Stimulated activated CD4-positive, alpha-beta T cell treated with anti-CD3 and anti-CD28 coated beads, Interleukin-1b, Interleukin-23, amount 100 ng/mL, for 24 hours (primary cell): ENCODE measurements at regions not wholly inside any gene's neighbourhood (a gene's known extent, or its start where the extent isn't known, plus 50 kb on each side); places are given as distances from the start of the nearest gene placed in this dataset.
"Not testable (repeated sequence)": the region's sequence is repeated elsewhere in the genome, so short reads cannot be mapped to it uniquely, and the experiment has no call there.

ENCODE experiments used
- DNase-seq, 4 experiments: peaks; one replicate each; pipeline ENCODE4 v3.0.0-alpha.2; 2020; ENCODE audit warnings: low read depth in 4 of 4, low spot score in 1 of 4

GRCh38 chr2:76044701-76045100, 334.0 kb upstream of the GCFC2 start:
- no peak for DNase-seq

DNA sequence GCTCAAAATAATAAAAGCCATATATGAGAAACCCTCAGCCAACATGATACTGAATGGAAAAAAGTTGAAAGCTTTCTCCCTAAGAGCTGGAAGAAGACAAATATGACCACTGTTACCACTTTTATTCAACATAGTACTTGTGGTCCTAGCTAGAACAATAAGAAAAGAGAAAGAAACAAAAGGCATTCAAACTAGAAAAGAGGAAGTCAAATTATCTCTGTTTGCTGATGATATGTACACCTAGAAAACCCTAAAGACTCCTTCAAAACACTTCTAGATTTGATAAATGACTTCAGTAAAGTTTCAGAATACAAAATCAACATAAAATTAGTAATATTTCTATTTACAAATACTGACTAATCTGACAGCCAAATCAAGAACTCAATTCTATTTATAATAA, 328.8 kb upstream of the GCFC2 start:
- no peak for DNase-seq

DNA sequence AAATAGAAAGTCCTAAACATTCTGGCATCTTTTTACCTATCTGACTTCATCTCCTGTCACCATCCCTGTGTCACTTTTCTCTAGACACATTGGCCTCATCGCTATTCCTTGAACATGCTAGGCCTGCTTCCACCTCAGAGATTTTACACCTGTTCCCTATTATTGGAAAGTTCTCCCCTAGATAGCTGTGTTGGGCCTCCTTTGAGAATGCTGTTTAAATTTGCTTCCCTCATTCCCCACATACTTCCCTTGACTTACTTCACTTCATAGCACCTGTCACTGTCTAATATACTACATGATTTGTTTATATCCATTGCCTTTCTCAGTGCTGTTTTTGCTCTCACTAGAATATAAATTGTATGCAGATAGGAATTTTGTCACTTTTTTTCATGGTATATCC, 317.0 kb upstream of the GCFC2 start:
- no peak for DNase-seq

DNA sequence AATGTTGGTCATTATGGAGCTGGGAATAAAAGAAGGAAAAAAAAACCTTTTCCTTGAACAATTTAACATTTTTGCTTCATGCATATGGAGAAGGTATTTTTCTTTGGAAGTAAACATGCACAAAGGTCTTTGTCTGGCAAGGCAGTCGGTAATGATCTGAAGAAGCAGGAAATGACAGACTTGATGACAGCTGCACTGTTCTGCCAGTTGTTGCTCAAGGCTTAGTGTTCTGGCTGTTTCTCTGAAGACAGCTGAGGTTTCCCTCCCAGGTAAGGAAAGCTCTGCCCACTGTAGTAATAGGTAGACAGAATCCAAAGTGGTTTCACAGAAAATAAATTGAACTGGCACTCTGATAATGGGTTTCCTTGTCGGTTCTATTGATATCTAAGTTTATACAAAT, 308.4 kb upstream of the GCFC2 start:
- no peak for DNase-seq

- no peak for DNase-seq
Observed at GRCh38 chr2:76009484-76009883, 298.8 kb upstream of the GCFC2 start.

GRCh38 chr2:76008001-76008702, 297.4 kb upstream of the GCFC2 start:
- no peak for DNase-seq

- no peak for DNase-seq
Observed at GRCh38 chr2:76000425-76000824, 289.7 kb upstream of the GCFC2 start.

DNA sequence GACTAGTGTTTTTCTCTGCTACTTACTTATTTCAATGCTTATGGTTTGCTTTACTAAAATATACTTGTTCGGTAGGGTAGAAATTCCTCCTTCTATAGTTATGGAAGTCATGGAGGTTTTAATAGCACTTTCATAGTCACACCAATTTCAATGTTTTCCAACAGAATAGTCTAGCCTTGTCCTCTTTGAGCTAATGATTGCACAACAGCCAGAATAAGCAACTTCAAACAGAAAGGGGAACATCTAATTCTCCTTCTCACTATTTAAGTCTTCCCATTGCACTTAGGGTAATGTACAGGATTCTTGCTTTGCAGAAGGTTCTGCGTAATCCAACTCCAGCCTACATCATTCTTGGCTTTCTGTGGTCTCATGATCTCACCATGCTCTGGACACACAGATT, 287.7 kb upstream of the GCFC2 start:
- no peak for DNase-seq

GRCh38 chr2:75994759-75995158, 284.0 kb upstream of the GCFC2 start:
- no peak for DNase-seq

DNA sequence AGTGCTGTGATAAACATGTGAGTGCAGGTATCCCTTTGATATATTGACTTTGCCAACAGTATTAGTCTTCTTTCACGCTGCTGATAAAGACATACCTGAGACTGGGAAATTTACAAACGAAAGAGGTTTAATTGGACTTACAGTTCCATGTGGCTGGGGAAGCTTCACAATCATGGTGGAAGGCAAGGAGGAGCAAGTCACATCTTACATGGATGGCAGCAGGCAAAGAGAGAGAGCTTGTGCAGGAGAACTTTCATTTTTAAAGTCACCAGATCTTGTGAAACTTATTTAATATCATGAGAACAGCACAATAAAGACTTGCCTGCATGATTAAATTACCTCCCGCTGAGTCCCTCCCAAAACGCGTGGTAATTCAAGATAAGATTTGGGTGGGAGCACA, 277.9 kb upstream of the GCFC2 start:
- DNase-seq: not testable (repeated sequence)

DNA sequence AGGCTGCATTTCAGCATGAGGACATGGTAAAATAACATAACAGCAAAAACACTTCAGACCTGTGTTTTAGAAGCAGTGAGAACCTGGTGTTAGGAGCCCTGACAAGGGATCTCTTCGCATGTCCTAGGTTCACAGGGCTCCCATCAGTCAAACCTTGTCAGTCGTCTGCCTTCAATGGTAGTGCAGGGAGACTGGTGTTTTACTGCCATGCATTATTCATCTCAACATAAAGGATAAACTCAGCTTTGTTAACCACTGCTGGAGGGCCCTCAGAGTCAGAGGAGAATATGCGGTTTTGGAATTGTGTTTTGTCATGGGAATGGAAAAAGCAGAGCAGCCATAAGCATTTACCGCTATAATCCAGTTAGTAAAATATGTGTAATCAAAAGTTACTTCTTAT, 275.9 kb upstream of the GCFC2 start:
- no peak for DNase-seq

DNA sequence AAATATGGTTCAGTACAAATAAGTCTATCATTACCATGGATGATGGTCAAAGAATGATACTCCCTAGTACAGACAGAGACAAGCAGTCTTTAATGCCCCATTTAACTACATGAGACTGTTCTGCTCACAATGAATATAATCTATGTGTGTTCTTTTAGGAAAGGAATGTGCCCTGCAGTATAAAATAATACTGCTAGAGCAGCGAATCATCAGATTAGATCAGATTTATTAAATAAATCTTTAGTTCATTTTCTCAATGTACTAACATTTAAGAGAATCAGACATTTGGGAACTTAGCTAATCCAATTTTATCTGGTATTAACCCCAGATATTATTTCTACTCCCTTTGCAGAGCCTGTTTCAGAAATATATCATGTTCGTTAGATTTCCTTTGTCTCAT, 272.0 kb upstream of the GCFC2 start:
- no peak for DNase-seq

- no peak for DNase-seq
Observed at GRCh38 chr2:75964646-75965045, 253.9 kb upstream of the GCFC2 start.

DNA sequence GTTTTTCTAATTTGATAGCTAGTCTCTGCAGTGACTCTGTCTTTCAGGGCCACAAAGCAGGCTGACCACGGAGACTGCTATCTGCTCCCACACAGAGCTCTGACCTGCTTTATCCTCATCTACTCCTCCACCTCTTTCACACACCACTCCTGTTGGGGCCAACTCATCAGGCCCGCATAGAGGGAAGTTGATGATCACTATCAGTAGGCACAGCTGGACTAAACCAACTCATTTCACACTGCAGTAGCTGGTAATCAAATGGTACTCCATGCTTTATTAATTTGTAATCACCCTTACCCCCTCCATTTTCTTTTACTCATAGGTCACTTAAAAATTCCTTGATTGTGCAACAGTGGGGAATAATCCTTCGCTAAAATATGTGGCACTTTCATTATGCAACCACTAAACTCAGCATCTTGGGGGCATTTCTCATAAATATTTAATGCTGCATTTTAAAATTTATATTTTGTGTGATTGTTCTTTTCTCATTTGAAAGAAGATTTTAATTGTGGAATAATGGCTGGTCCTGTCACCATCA, 249.8 kb upstream of the GCFC2 start:
- DNase-seq: no peak

DNA sequence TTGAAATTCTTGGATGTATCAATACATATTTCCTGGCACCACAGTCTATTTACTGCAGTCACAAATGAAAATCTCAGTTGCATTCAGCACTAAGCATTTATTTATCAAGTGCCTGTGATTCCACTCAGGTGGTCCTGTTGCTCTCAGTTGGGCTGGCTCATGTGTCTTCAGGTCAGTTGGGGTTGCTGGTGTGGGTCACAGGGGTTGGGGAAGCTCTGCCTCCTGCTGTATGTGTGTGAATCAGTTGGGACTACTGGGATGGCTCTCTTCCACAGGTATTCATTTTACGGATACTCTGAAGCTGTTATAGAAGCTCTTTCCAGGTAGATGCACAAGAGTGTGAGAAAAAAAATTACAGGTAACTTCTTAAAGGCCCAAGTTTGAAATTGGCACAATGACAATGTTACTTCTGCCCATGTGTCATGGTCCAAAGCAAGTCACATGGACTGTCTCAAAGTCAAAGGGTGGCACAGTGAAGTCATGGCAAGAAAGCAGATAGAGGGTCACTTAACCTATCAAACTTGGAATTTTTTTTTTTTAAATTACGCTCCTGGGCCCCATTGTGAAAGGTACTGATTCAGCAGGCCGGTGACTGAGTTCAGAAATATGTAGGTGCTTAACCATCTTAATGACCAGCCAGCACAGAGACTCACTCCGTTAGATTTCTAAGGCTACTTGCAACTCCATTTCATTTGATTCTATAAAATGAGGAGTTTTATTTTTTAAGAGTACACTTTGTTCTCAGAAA, 249.2 kb upstream of the GCFC2 start:
- DNase-seq: no peak

GRCh38 chr2:75954761-75955160, 244.0 kb upstream of the GCFC2 start:
- no peak for DNase-seq

DNA sequence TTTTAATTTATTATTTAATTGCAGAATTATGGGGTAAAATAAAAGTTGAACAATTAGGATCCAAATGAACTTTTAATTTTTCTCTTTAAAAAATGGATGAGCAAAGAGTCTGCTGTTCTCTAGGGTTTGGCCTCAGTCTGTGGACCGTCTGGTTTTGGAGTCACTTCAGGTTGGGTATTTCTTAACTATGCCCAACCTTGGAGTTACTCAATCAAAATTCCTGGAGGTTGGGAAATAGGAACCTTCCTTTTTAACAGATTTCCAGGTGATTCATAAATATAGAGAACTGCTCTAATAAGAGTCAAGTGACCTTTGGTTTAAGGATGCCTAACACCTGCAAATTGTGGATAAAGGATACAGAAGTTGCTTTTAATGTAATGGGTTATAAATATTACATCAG, 241.5 kb upstream of the GCFC2 start:
- no peak for DNase-seq

DNA sequence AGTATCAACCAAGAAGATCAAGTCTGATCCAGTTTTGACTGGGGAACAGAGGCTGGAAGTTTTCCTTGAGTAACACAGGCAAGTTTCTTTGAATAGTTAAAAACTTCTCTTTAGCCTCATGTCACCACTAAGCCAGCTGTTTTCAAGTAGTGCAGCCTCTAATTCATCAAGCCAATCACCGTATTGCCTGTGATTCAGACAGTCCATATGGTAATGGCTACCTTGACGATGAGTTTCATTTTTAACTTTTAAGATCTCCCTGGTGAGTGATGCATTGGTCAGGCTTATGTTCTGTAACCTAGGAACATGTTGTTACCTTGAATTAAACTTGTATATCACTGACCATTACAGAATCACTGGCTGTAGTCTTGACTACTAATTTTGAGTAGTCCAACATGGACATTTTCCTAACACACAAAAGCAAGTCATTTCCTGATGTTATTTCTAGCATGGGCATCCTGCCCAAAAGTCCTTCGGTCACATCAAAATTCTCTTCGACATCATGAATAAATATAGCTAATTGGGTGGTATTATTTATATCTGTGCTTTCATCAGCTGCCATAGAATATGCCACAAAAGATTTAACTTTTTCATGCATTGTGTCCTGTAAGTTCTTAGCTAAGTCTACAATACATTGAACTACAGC, 238.8 kb upstream of the GCFC2 start:
- DNase-seq: no peak

GRCh38 chr2:75936311-75936710, 225.6 kb upstream of the GCFC2 start:
- DNase-seq: no peak

GRCh38 chr2:75932996-75933395, 222.3 kb upstream of the GCFC2 start:
- DNase-seq: no peak

DNA sequence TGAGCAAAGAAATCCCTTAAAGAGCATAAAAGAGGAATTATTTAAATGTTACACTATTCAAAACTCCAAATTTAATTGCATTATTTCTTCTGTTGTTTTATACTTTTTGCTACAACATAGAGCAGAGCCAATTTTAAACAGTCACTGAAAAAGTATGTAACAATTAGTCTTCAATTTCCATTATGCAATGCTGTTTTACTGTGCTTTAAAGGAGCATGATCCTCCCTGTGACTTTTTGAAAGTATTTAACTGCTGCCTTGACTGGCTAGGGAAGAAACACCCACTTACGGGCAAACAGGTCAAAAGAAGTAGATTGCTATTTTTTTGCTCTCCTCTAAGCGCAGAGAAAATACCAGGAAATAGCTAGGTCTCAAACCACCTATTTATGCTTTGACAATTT, 217.4 kb upstream of the GCFC2 start:
- DNase-seq: no peak

GRCh38 chr2:75925331-75926024, 214.8 kb upstream of the GCFC2 start:
- no peak for DNase-seq
